H1 (cell line): ENCODE measurements at regions not wholly inside any gene's neighbourhood (a gene's known extent, or its start where the extent isn't known, plus 50 kb on each side); places are given as distances from the start of the nearest gene placed in this dataset.

Experiments used
- CTCF ChIA-PET: fragments of 300-600 bp; sonication (Branson Sonifier 250); formaldehyde crosslinking; loops from one replicate; lab custom pipeline; 2021; ENCODE audit not compliant: partially characterized antibody; lab: Charles Lee
- POLR2A ChIA-PET: fragments of 300-600 bp; sonication (Branson Sonifier 250); formaldehyde crosslinking; loops from one replicate; lab custom pipeline; 2021; ENCODE audit warnings: inconsistent platforms; ENCODE audit not compliant: partially characterized antibody; lab: Charles Lee
- DNase-seq, 2 experiments: peaks; one replicate each; pipeline versions ENCODE4 v3.0.0 to v3.0.0-alpha.2; 2010 to 2022; ENCODE audit warnings: low spot score in 2 of 2, low read depth in 1 of 2, mixed read lengths in 1 of 2
- FAIRE-seq: peaks from 2 replicates; lab custom pipeline; 2011; peaks lifted over from hg19 to GRCh38; lab: Jason Lieb, UNC
- H2AFZ ChIP-seq: 2 replicates; pipeline ENCODE4 v1.8.1; 2012; ENCODE audit warnings: low read length, inconsistent platforms
- H2AK5ac ChIP-seq: 2 replicates; pipeline ENCODE4 v1.6.1; 2013; ENCODE audit warnings: low read depth, low read length
- H2BK120ac ChIP-seq: replicated peaks from 2 replicates; pipeline ENCODE3; 2013; ENCODE audit warnings: low read depth, low read length, inconsistent platforms
- H2BK12ac ChIP-seq: 2 replicates; pipeline ENCODE4 v1.6.1; 2013; ENCODE audit warnings: low read depth, low read length
- H2BK15ac ChIP-seq: 2 replicates; pipeline ENCODE4 v1.6.1; 2013; ENCODE audit warnings: low read length
- H2BK20ac ChIP-seq: 2 replicates; pipeline ENCODE4 v1.6.1; 2013; ENCODE audit warnings: low read length
- H2BK5ac ChIP-seq: 2 replicates; pipeline ENCODE4 v1.6.1; 2013; ENCODE audit warnings: low read depth, low read length
- H3K14ac ChIP-seq: 2 replicates; pipeline ENCODE4 v1.6.1; 2013; ENCODE audit warnings: inconsistent platforms; ENCODE audit not compliant: insufficient read length
- H3K18ac ChIP-seq: 2 replicates; pipeline ENCODE4 v1.6.1; 2013; ENCODE audit warnings: low read length; ENCODE audit errors: extremely low read depth
- H3K23ac ChIP-seq: 2 replicates; pipeline ENCODE4 v1.6.1; 2013; ENCODE audit warnings: inconsistent platforms; ENCODE audit not compliant: insufficient read length
- H3K23me2 ChIP-seq: 2 replicates; pipeline ENCODE4 v1.6.1; 2013; ENCODE audit warnings: low read depth, low read length
- H3K27ac ChIP-seq: 2 replicates; pipeline ENCODE4 v1.6.1; 2011; ENCODE audit warnings: low read depth, low read length, inconsistent platforms
- H3K27me3 ChIP-seq, 4 experiments: replicated peaks in 1 of 4; 1 replicate in 1 of 4; 2 replicates in 3 of 4; pipeline versions ENCODE4 v1.6.1 to v1.8.1; 2011 to 2013; ENCODE audit warnings: low read length in 3 of 4, mild to moderate bottlenecking in 3 of 4, inconsistent platforms in 2 of 4, mixed read lengths in 2 of 4, moderate library complexity in 1 of 4; ENCODE audit not compliant: control insufficient read depth in 3 of 4, insufficient read depth in 3 of 4; ENCODE audit errors: extremely low read depth in 1 of 4
- H3K36me3 ChIP-seq, 4 experiments: 2 replicates each; pipeline versions ENCODE4 v1.6.1 to v1.8.1; 2011 to 2013; ENCODE audit warnings: mild to moderate bottlenecking in 4 of 4, low read length in 3 of 4, moderate library complexity in 2 of 4, control low read depth in 1 of 4, inconsistent platforms in 1 of 4; ENCODE audit not compliant: insufficient read depth in 4 of 4, control insufficient read depth in 2 of 4
- H3K4ac ChIP-seq: replicated peaks from 2 replicates; pipeline ENCODE3; 2013; ENCODE audit warnings: low read length, low read depth, mixed read lengths, inconsistent platforms; ENCODE audit not compliant: insufficient read length
- H3K4me1 ChIP-seq, 4 experiments: replicated peaks in 1 of 4; 1 replicate in 1 of 4; 2 replicates in 3 of 4; pipeline versions ENCODE4 v1.6.1 to v1.8.1; 2011 to 2013; ENCODE audit warnings: low read length in 3 of 4, inconsistent platforms in 2 of 4, mixed read lengths in 1 of 4; ENCODE audit not compliant: insufficient read depth in 4 of 4, control insufficient read depth in 3 of 4
- H3K4me2 ChIP-seq, 2 experiments: 2 replicates each; pipeline versions ENCODE4 v1.6.1 to v1.8.1; 2011 to 2013; ENCODE audit warnings: low read depth in 2 of 2, low read length in 2 of 2, control low read depth in 1 of 2, inconsistent platforms in 1 of 2, mild to moderate bottlenecking in 1 of 2; ENCODE audit not compliant: insufficient read depth in 1 of 2
- H3K4me3 ChIP-seq, 4 experiments: fragments of 200-600, 300-600 bp in 1 of 4; sonication (generic), shearing (Covaris generic), sonication (Bioruptor Twin) in 1 of 4; 2 replicates each; pipeline versions ENCODE4 v1.5.1 to v1.8.1; 2011 to 2016; ENCODE audit warnings: low read length in 4 of 4, low read depth in 3 of 4, control low read depth in 2 of 4, inconsistent platforms in 2 of 4, mild to moderate bottlenecking in 2 of 4, mixed read lengths in 1 of 4, moderate library complexity in 1 of 4; ENCODE audit not compliant: insufficient read depth in 2 of 4; ENCODE audit errors: extremely low read depth in 1 of 4
- H3K56ac ChIP-seq: replicated peaks from 2 replicates; pipeline ENCODE3; 2013; ENCODE audit warnings: low read depth, mild to moderate bottlenecking, mixed read lengths, low read length, inconsistent platforms; ENCODE audit not compliant: insufficient read length
- H3K79me1 ChIP-seq: 2 replicates; pipeline ENCODE4 v1.6.1; 2013; ENCODE audit warnings: low read depth, low read length, control low read depth
- H3K79me2 ChIP-seq, 2 experiments: 2 replicates each; pipeline versions ENCODE4 v1.6.1 to v1.8.1; 2012 to 2013; ENCODE audit warnings: low read length in 2 of 2, mild to moderate bottlenecking in 2 of 2, inconsistent platforms in 1 of 2; ENCODE audit not compliant: insufficient read depth in 2 of 2, control insufficient read depth in 1 of 2
- H3K9ac ChIP-seq, 4 experiments: replicated peaks in 1 of 4; 1 replicate in 1 of 4; 2 replicates in 3 of 4; pipeline versions ENCODE4 v1.6.1 to v1.8.1; 2011 to 2013; ENCODE audit warnings: low read depth in 3 of 4, low read length in 3 of 4, control low read depth in 2 of 4, mild to moderate bottlenecking in 2 of 4, moderate library complexity in 2 of 4, inconsistent platforms in 1 of 4; ENCODE audit errors: extremely low read depth in 1 of 4
- H3K9me3 ChIP-seq, 2 experiments: 2 replicates each; pipeline versions ENCODE4 v1.6.1 to v1.8.1; 2012 to 2013; ENCODE audit warnings: mild to moderate bottlenecking in 2 of 2, moderate library complexity in 2 of 2, control low read depth in 1 of 2, inconsistent platforms in 1 of 2, low read depth in 1 of 2, low read length in 1 of 2, mixed read lengths in 1 of 2; ENCODE audit not compliant: insufficient read depth in 2 of 2
- H4K20me1 ChIP-seq, 2 experiments: replicated peaks in 1 of 2; 2 replicates each; pipeline versions ENCODE3 to v1.8.1; 2011 to 2013; ENCODE audit warnings: inconsistent platforms in 2 of 2, low read length in 2 of 2, mild to moderate bottlenecking in 1 of 2; ENCODE audit not compliant: insufficient read depth in 2 of 2, control insufficient read depth in 1 of 2
- H4K5ac ChIP-seq: 2 replicates; pipeline ENCODE4 v1.6.1; 2013; ENCODE audit warnings: low read length, low read depth, mixed read lengths, inconsistent platforms; ENCODE audit not compliant: insufficient read length
- H4K8ac ChIP-seq: 2 replicates; pipeline ENCODE4 v1.8.0; 2013; ENCODE audit warnings: mild to moderate bottlenecking, moderate library complexity, low read length, inconsistent platforms; ENCODE audit not compliant: insufficient read depth; ENCODE audit errors: extremely low read depth
- H4K91ac ChIP-seq: replicated peaks from 2 replicates; pipeline ENCODE3; 2013; ENCODE audit warnings: low read length, mixed read lengths, inconsistent platforms; ENCODE audit not compliant: insufficient read length
- FOSL1 ChIP-seq: IDR thresholded peaks from 2 replicates; pipeline ENCODE4 v1.6.1; 2011; ENCODE audit warnings: mild to moderate bottlenecking, low read depth, low read length, moderate library complexity; ENCODE audit not compliant: insufficient read depth
- NRF1 ChIP-seq: IDR thresholded peaks from 2 replicates; pipeline ENCODE4 v1.6.1; 2011; ENCODE audit warnings: mild to moderate bottlenecking, low read depth, low read length, improper control_type of control experiment
- WGBS, 2 experiments: shearing (Covaris generic) in 1 of 2; methylation state at CpG; one replicate each; pipeline versions ENCODE4 v1.1.6 to v1.1.7; 2013 to 2015; ENCODE audit warnings: low lambda C conversion rate in 2 of 2, mixed read lengths in 2 of 2, inconsistent platforms in 1 of 2, low coverage in 1 of 2, missing lambda C conversion rate in 1 of 2; ENCODE audit not compliant: insufficient replicate concordance in 2 of 2, insufficient coverage in 1 of 2, insufficient read length in 1 of 2; ENCODE audit errors: extremely low coverage in 1 of 2, missing lambda C conversion rate in 1 of 2; 5-methylcytosine and 5-hydroxymethylcytosine counted together
- TF ChIP-seq, protein P1 (sequence below): IDR thresholded peaks from 2 replicates; pipeline ENCODE4 v1.6.1; 2011; ENCODE audit warnings: low read depth, mild to moderate bottlenecking, low read length; ENCODE audit not compliant: insufficient read depth

DNA sequence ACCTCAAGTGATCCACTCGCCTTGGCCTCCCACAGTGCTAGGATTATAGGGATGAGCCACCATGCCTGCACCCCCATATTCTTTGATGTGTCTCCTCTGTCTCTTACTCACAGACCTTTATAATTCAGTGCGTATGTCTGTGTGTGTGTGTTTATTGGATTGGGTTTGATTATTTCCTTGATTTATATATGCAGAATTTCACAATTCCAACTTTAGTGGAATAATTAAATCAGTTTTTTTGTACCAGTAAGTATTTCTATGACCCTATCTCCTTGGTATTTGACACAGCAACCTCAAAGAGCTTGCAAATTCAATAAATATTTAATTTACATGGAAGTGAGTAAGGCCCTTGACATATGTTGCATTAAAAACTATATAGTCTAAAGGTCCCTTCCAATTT lies 333.9 kb upstream of the ADAMTS5 start:
- Histone ChIP-seq H2BK20ac (no peak overlapping the region), H3K9me3 (no peaks in the 10 kb centered on the region), H4K5ac (no peak overlapping the region), H3K79me1 (no peaks in the 10 kb centered on the region), H2AFZ (no peak overlapping the region), H3K4me1 (no peaks in the 10 kb centered on the region), H2BK12ac (no peak overlapping the region), H2BK120ac (no peak overlapping the region), H3K18ac (no peak overlapping the region), H4K8ac (no peak overlapping the region), H3K14ac (no peak overlapping the region), H2AK5ac (no peak overlapping the region), H3K9ac (no peak overlapping the region), H2BK15ac (no peak overlapping the region), H3K27ac (no peak overlapping the region), H3K4ac (no peak overlapping the region), H3K4me2 (no peak overlapping the region), H2BK5ac (no peak overlapping the region), H3K23me2 (no peaks in the 10 kb centered on the region), H4K91ac (no peak overlapping the region), H3K56ac (no peak overlapping the region), H3K4me3 (no peak overlapping the region), H3K27me3 (no peaks in the 10 kb centered on the region), H3K79me2 (no peaks in the 10 kb centered on the region), H4K20me1 (no peaks in the 10 kb centered on the region), H3K23ac (no peak overlapping the region), H3K36me3 (no peaks in the 10 kb centered on the region)
- ChIA-PET POLR2A (no interaction called here), CTCF (no interaction called here)
- DNase-seq (no peak), FAIRE-seq (no peak)
- 90% methylated on average over 2 of the region's 2 CpGs; no CpG with 5 or more reads in 1 of the 2 experiments for WGBS, 2 experiments
- no peak for TF ChIP-seq FOSL1
- TF ChIP-seq, protein P1, sequence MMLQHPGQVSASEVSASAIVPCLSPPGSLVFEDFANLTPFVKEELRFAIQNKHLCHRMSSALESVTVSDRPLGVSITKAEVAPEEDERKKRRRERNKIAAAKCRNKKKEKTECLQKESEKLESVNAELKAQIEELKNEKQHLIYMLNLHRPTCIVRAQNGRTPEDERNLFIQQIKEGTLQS, result no peak
- TF ChIP-seq NRF1, result no peak
